K562 (cell line): ENCODE measurements at regions not wholly inside any gene's neighbourhood (a gene's known extent, or its start where the extent isn't known, plus 50 kb on each side); places are given as distances from the start of the nearest gene placed in this dataset.

Experiments
- ATAC-seq: fragments of 200-7000 bp; cut with Tn5 transposase; 3 replicates; pipeline ENCODE4 v1.9.1; 2020; ENCODE audit warnings: moderate library complexity
- BruUV-seq: library from RNA; stranded (reverse); fragments of 400-500 nt; replicated peaks from 2 replicates; lab custom pipeline; 2021; lab: Mats Ljungman, UMichigan
- CTCF ChIA-PET: fragments of 300-600 bp; formaldehyde crosslinking; extraction: SDS; loops from one replicate; lab custom pipeline; 2021; ENCODE audit warnings: low intra/inter-chr PET ratio; lab: Yijun Ruan, JAX
- POLR2A ChIA-PET: fragments of 300-600, 350-650 bp; sonication (Branson Sonifier 250); formaldehyde crosslinking; extraction: SDS; loops from one replicate; lab custom pipeline; 2021; ENCODE audit warnings: antibody characterized with exemption, inconsistent platforms; lab: Yijun Ruan, JAX
- DNase-seq, 4 experiments: peaks; one replicate each; pipeline versions ENCODE4 v3.0.0 to v3.0.0-alpha.2; 2011 to 2018; ENCODE audit warnings: low spot score in 3 of 4, mixed read lengths in 3 of 4; ENCODE audit errors: extremely low read depth in 1 of 4
- FAIRE-seq: peaks from 2 replicates; lab custom pipeline; 2011; peaks lifted over from hg19 to GRCh38; lab: Jason Lieb, UNC
- H2AFZ ChIP-seq: 2 replicates; pipeline ENCODE4 v1.6.0; 2011; ENCODE audit warnings: low read depth, low read length, control low read depth, inconsistent platforms
- H3K27ac ChIP-seq: fragments of 200-600 bp; 3 replicates; pipeline ENCODE4 v1.8.0; 2011; ENCODE audit warnings: low read depth, mild to moderate bottlenecking, control low read depth, inconsistent platforms, low read length, moderate library complexity, mixed read lengths; ENCODE audit errors: extremely low read depth
- H3K27me3 ChIP-seq, 2 experiments: fragments of 300-600 bp in 1 of 2; 2 replicates in 1 of 2; 3 replicates in 1 of 2; pipeline versions ENCODE4 v1.6.0 to v1.8.0; 2011; ENCODE audit warnings: inconsistent platforms in 2 of 2, low read length in 2 of 2, mild to moderate bottlenecking in 1 of 2, mixed read lengths in 1 of 2, moderate library complexity in 1 of 2; ENCODE audit not compliant: control insufficient read depth in 2 of 2, insufficient read depth in 2 of 2
- H3K36me3 ChIP-seq: fragments of 300-600 bp; 3 replicates; pipeline ENCODE4 v1.8.0; 2011; ENCODE audit warnings: mild to moderate bottlenecking, low read length, inconsistent platforms; ENCODE audit not compliant: control insufficient read depth, insufficient read depth
- H3K4me1 ChIP-seq, 2 experiments: fragments of 200-600 bp in 1 of 2; replicated peaks in 1 of 2; 2 replicates in 1 of 2; 3 replicates in 1 of 2; pipeline versions ENCODE4 v1.5.1 to v1.8.0; 2011; ENCODE audit warnings: inconsistent platforms in 2 of 2, low read length in 2 of 2, mild to moderate bottlenecking in 1 of 2, mixed read lengths in 1 of 2, moderate library complexity in 1 of 2; ENCODE audit not compliant: control insufficient read depth in 2 of 2, insufficient read depth in 2 of 2
- H3K4me2 ChIP-seq: 2 replicates; pipeline ENCODE4 v1.6.1; 2011; ENCODE audit warnings: low read length, control low read depth, inconsistent platforms, mixed read lengths; ENCODE audit not compliant: insufficient read depth
- H3K4me3 ChIP-seq: fragments of 200-600 bp; sonication (generic), shearing (Covaris generic); 2 replicates; pipeline ENCODE4 v1.5.1; 2016; ENCODE audit warnings: control low read depth, inconsistent platforms
- H3K79me2 ChIP-seq: fragments of 200-600 bp; 3 replicates; pipeline ENCODE4 v1.8.0; 2011; ENCODE audit warnings: low read length, inconsistent platforms; ENCODE audit not compliant: control insufficient read depth, insufficient read depth
- H3K9ac ChIP-seq, 2 experiments: 2 replicates each; pipeline versions ENCODE4 v1.6.0 to v1.6.1; 2011; ENCODE audit warnings: low read depth in 2 of 2, low read length in 2 of 2, control low read depth in 1 of 2, inconsistent platforms in 1 of 2, mild to moderate bottlenecking in 1 of 2, mixed read lengths in 1 of 2; ENCODE audit not compliant: insufficient read depth in 1 of 2
- H3K9me1 ChIP-seq: one replicate; pipeline ENCODE4 v1.6.0; 2011; ENCODE audit warnings: inconsistent platforms, mild to moderate bottlenecking, low read length, moderate library complexity; ENCODE audit not compliant: control insufficient read depth, insufficient read depth
- H3K9me3 ChIP-seq: replicated peaks from 2 replicates; pipeline ENCODE4 v1.5.1; 2011; ENCODE audit warnings: low read depth, low read length, inconsistent platforms; ENCODE audit not compliant: control insufficient read depth, insufficient read depth
- H4K20me1 ChIP-seq: replicated peaks from 2 replicates; pipeline ENCODE4 v1.6.1; 2011; ENCODE audit warnings: low read length, inconsistent platforms, mixed read lengths; ENCODE audit not compliant: control insufficient read depth, insufficient read depth
- ARNT ChIP-seq, 2 experiments: fragments of 450-650 bp; IDR thresholded peaks; 2 replicates each; pipeline ENCODE4 v1.6.1; 2016; ENCODE audit warnings: mild to moderate bottlenecking in 1 of 2
- FOXK2 ChIP-seq, 2 experiments: fragments of 450-650 bp; IDR thresholded peaks in 1 of 2; conservative IDR thresholded peaks in 1 of 2; 2 replicates each; pipeline ENCODE4 v1.6.1; 2016; ENCODE audit warnings: low read depth in 2 of 2, mild to moderate bottlenecking in 1 of 2
- GTF2B ChIP-seq: IDR thresholded peaks from 2 replicates; pipeline ENCODE4 v1.6.1; 2011; ENCODE audit not compliant: insufficient read length; ENCODE audit errors: extremely low read depth
- HMG20B ChIP-seq: fragments of 250-450 bp; sonication (Bioruptor Pico); IDR thresholded peaks from 2 replicates; pipeline ENCODE4 v1.5.0; 2021; ENCODE audit warnings: mild to moderate bottlenecking
- MYBL2 ChIP-seq, 2 experiments: fragments of 450-650 bp in 1 of 2; sonication (generic) in 1 of 2; formaldehyde crosslinking in 1 of 2; IDR thresholded peaks; 2 replicates each; pipeline versions ENCODE4 v1.6.1 to v1.8.1; 2017 to 2022; ENCODE audit warnings: borderline replicate concordance in 1 of 2, inconsistent platforms in 1 of 2, low read depth in 1 of 2, mild to moderate bottlenecking in 1 of 2, missing genetic modification reagents in 1 of 2, moderate library complexity in 1 of 2
- PHF21A ChIP-seq: fragments of 450-650 bp; IDR thresholded peaks from 2 replicates; pipeline ENCODE4 v1.6.1; 2017; ENCODE audit warnings: low read depth, borderline replicate concordance
- SIX5 ChIP-seq, 2 experiments: IDR thresholded peaks; 2 replicates each; pipeline ENCODE4 v1.6.1; 2011; ENCODE audit warnings: low read length in 2 of 2, borderline replicate concordance in 1 of 2, low read depth in 1 of 2, mild to moderate bottlenecking in 1 of 2, moderate library complexity in 1 of 2; ENCODE audit not compliant: insufficient read depth in 1 of 2
- STAG1 ChIP-seq: sonication (generic); formaldehyde crosslinking; IDR thresholded peaks from 2 replicates; pipeline ENCODE4 v1.5.0; 2020; ENCODE audit warnings: missing genetic modification reagents, borderline replicate concordance
- TCF3 ChIP-seq: sonication (generic); formaldehyde crosslinking; IDR thresholded peaks from 2 replicates; pipeline ENCODE4 v1.4.0; 2020; ENCODE audit warnings: mild to moderate bottlenecking, missing genetic modification reagents
- TEAD1 ChIP-seq, 2 experiments: fragments of 450-650 bp in 1 of 2; sonication (generic) in 1 of 2; formaldehyde crosslinking; IDR thresholded peaks; 2 replicates each; pipeline versions ENCODE4 v1.4.0 to v1.8.0; 2020 to 2022; ENCODE audit warnings: mild to moderate bottlenecking in 2 of 2, missing genetic modification reagents in 1 of 2
- WHSC1 ChIP-seq: IDR thresholded peaks from one replicate; pipeline ENCODE4 v1.6.1; 2012; ENCODE audit warnings: low read length, control low read depth, inconsistent platforms
- ZBTB49 ChIP-seq: sonication (generic); formaldehyde crosslinking; IDR thresholded peaks from 2 replicates; pipeline ENCODE4 v1.8.0; 2022; ENCODE audit warnings: missing genetic modification reagents, mild to moderate bottlenecking, borderline replicate concordance
- ZNF830 ChIP-seq: fragments of 250-450 bp; sonication (Bioruptor Pico); IDR thresholded peaks from 2 replicates; pipeline ENCODE4 v1.5.0; 2021; ENCODE audit warnings: mild to moderate bottlenecking
- WGBS: fragments of 100-300 bp; shearing (Covaris generic); methylation state at CpG from one replicate; pipeline ENCODE4 v1.1.6; 2016; ENCODE audit warnings: low coverage, mixed read lengths; ENCODE audit not compliant: insufficient coverage; ENCODE audit errors: missing lambda C conversion rate; 5-methylcytosine and 5-hydroxymethylcytosine counted together
- in situ Hi-C: fragments of 300-500 bp; cut with MboI; formaldehyde crosslinking; loops from 4 replicates; pipeline ENCODE4 v1.15.0; 2018; ENCODE audit warnings: inconsistent platforms, mixed read lengths
- intact Hi-C: fragments of 100-400 bp; cut with micrococcal nuclease; formaldehyde crosslinking; loops from 2 replicates; pipeline ENCODE4 v1.14.2; 2022

- Histone ChIP-seq H3K27me3 (no peaks in the 10 kb centered on the region), H3K4me1 (no peaks in the 10 kb centered on the region), H3K79me2 (no peaks in the 10 kb centered on the region), H3K4me3 (no peak overlapping the region), H4K20me1 (no peaks in the 10 kb centered on the region), H3K9me1 (no peaks in the 10 kb centered on the region)
- ATAC-seq (no peak), FAIRE-seq (no peak), DNase-seq (no peak)
- no TSS peak for BruUV-seq
- POLR2A ChIA-PET = no interaction called here
- TF ChIP-seq FOXK2 (conservative IDR thresholded peaks at IDR 0.05 in 1 of 2, IDR thresholded peaks at IDR 0.05 in 1 of 2; ENCODE audit: low read depth in 2 of 2) (no peak), TCF3 (no peak), SIX5 (IDR thresholded peaks at IDR 0.05; ENCODE audit: borderline replicate concordance in 1 of 2, insufficient read depth in 1 of 2, low read depth in 1 of 2, low read length in 2 of 2) (no peak), ARNT (IDR thresholded peaks at IDR 0.05) (no peak), HMG20B (CRISPR knock-in tag) (no peak), ZBTB49 (CRISPR knock-in tag) (no peak), PHF21A (no peak), WHSC1 (no peak), GTF2B (no peak), TEAD1 (CRISPR knock-in tag; IDR thresholded peaks at IDR 0.05) (no peak), MYBL2 (IDR thresholded peaks at IDR 0.05; ENCODE audit: low read depth) (no peak), MYBL2 (CRISPR knock-in tag; IDR thresholded peaks at IDR 0.05; ENCODE audit: borderline replicate concordance) (no peak), ZNF830 (no peak), STAG1 (CRISPR knock-in tag) (no peak)
- TF ChIP-seq, all 486 proteins: peak for 0
- intact Hi-C loops = no loop called here
- in situ Hi-C loops = no loop called here
- WGBS = 0% methylated on average over 1 of the region's 1 CpG
- Histone ChIP-seq H3K9ac (no peak overlapping the region), H3K36me3 (no peaks in the 10 kb centered on the region), H3K27ac (no peak overlapping the region), H3K4me2 (no peak overlapping the region), H2AFZ (no peak overlapping the region), H3K9me3 (no peaks in the 10 kb centered on the region)
- CTCF ChIA-PET = no interaction called here
Observed at GRCh38 chr5:103617090-103617489, 54.5 kb upstream of the NUDT12 start.
